SK-N-SH (cell line): ENCODE measurements at regions not wholly inside any gene's neighbourhood (a gene's known extent, or its start where the extent isn't known, plus 50 kb on each side); places are given as distances from the start of the nearest gene placed in this dataset.

Experiments
- CTCF ChIP-seq: fragments of 200-600 bp; sonication (generic); IDR thresholded peaks from 2 replicates; pipeline ENCODE4 v1.6.1; 2017; ENCODE audit warnings: antibody characterized with exemption, mild to moderate bottlenecking, moderate library complexity
- EP300 ChIP-seq, 2 experiments: IDR thresholded peaks; 2 replicates each; pipeline versions ENCODE4 v1.4.0 to v1.6.1; 2012; ENCODE audit warnings: borderline replicate concordance in 1 of 2, low read depth in 1 of 2, low read length in 1 of 2
- JUND ChIP-seq: IDR thresholded peaks from 2 replicates; pipeline ENCODE4 v1.4.0; 2012
- POLR2AphosphoS5 ChIP-seq: IDR thresholded peaks from 2 replicates; pipeline ENCODE4 v1.6.1; 2012; ENCODE audit warnings: low read depth, low read length
- SIN3A ChIP-seq: IDR thresholded peaks from 2 replicates; pipeline ENCODE4 v1.6.1; 2012; ENCODE audit warnings: low read depth, mild to moderate bottlenecking, low read length, moderate library complexity, borderline replicate concordance
- TEAD4 ChIP-seq: IDR thresholded peaks from 2 replicates; pipeline ENCODE4 v1.4.0; 2012; ENCODE audit warnings: mild to moderate bottlenecking, borderline replicate concordance; ENCODE audit not compliant: insufficient read depth
- TF ChIP-seq, protein P1 (sequence below): IDR thresholded peaks from 2 replicates; pipeline ENCODE4 v1.4.0; 2012; ENCODE audit warnings: low read depth
- TF ChIP-seq, protein P2 (sequence below): IDR thresholded peaks from 2 replicates; pipeline ENCODE4 v1.4.0; 2012; ENCODE audit warnings: low read depth, borderline replicate concordance

DNA sequence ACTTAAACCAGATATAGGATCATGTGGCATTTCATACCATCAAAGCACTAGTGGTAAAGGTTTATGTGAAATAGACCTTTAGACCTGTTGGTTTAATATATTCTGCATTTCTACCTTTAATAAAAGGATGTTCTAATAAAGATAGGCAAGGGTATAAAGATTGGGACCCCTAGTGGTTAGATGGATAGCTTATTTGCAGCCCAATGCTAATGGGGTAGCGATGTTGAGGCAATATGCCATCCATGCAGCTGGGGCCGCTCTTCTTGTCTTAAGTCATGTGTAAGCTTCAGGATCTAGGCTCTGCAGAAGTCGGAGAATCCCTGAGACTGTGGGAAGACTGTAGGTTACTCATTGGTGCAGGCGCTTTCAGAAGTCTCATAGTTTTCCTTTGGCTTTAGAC, 114.9 kb downstream of the ICOS start:
- TF ChIP-seq SIN3A, result no peak
- no peak for TF ChIP-seq EP300 (IDR thresholded peaks at IDR 0.05; ENCODE audit: borderline replicate concordance in 1 of 2, low read depth in 1 of 2, low read length in 1 of 2)
- TF ChIP-seq CTCF, result peak; percentile 35; the same call in 1 of the 2 replicates
- no peak for TF ChIP-seq POLR2AphosphoS5
- TF ChIP-seq JUND, result no peak
- no peak for TF ChIP-seq TEAD4
- TF ChIP-seq, protein P1, sequence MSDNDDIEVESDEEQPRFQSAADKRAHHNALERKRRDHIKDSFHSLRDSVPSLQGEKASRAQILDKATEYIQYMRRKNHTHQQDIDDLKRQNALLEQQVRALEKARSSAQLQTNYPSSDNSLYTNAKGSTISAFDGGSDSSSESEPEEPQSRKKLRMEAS, result no peak
- TF ChIP-seq, protein P2, sequence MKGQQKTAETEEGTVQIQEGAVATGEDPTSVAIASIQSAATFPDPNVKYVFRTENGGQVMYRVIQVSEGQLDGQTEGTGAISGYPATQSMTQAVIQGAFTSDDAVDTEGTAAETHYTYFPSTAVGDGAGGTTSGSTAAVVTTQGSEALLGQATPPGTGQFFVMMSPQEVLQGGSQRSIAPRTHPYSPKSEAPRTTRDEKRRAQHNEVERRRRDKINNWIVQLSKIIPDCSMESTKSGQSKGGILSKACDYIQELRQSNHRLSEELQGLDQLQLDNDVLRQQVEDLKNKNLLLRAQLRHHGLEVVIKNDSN, result no peak
